Loucy (cell line): ENCODE measurements at regions not wholly inside any gene's neighbourhood (a gene's known extent, or its start where the extent isn't known, plus 50 kb on each side); places are given as distances from the start of the nearest gene placed in this dataset.
"Not testable (repeated sequence)": the region's sequence is repeated elsewhere in the genome, so short reads cannot be mapped to it uniquely, and the experiment has no call there.

Experiments
- H2AFZ ChIP-seq: fragments of 200-600 bp; sonication (generic); 2 replicates; pipeline ENCODE4 v1.6.0; 2016; ENCODE audit warnings: antibody characterized with exemption, mild to moderate bottlenecking, low read length, moderate library complexity
- H3F3A ChIP-seq: fragments of 200-600 bp; 2 replicates; pipeline ENCODE4 v1.6.0; 2016; ENCODE audit warnings: antibody characterized with exemption, low read depth, mild to moderate bottlenecking
- H3K27me3 ChIP-seq: fragments of 200-600 bp; sonication (generic); 2 replicates; pipeline ENCODE4 v1.6.1; 2014; ENCODE audit warnings: low read length, mild to moderate bottlenecking; ENCODE audit not compliant: insufficient read depth, poor library complexity, severe bottlenecking
- H3K36me3 ChIP-seq: fragments of 200-600 bp; sonication (generic); 2 replicates; pipeline ENCODE4 v1.6.1; 2016; ENCODE audit warnings: low read length; ENCODE audit not compliant: insufficient read depth
- H3K4me1 ChIP-seq: fragments of 200-600 bp; sonication (generic); 2 replicates; pipeline ENCODE4 v1.5.1; 2014; ENCODE audit warnings: low read length, mild to moderate bottlenecking; ENCODE audit not compliant: insufficient read depth, poor library complexity, severe bottlenecking
- H3K4me2 ChIP-seq: fragments of 200-600 bp; sonication (generic); 2 replicates; pipeline ENCODE4 v1.6.0; 2014; ENCODE audit warnings: antibody characterized with exemption, low read length, low read depth, mild to moderate bottlenecking; ENCODE audit not compliant: poor library complexity, severe bottlenecking
- H3K4me3 ChIP-seq: fragments of 200-600 bp; sonication (generic); 2 replicates; pipeline ENCODE4 v1.5.1; 2014; ENCODE audit warnings: low read length, mild to moderate bottlenecking, mixed read lengths; ENCODE audit not compliant: poor library complexity, severe bottlenecking
- H3K79me2 ChIP-seq: fragments of 200-600 bp; sonication (generic); 2 replicates; pipeline ENCODE4 v1.6.1; 2014; ENCODE audit warnings: low read length; ENCODE audit not compliant: insufficient read depth
- H3K9ac ChIP-seq: fragments of 200-600 bp; sonication (generic); 2 replicates; pipeline ENCODE4 v1.6.0; 2014; ENCODE audit warnings: mild to moderate bottlenecking, low read depth, low read length, moderate library complexity; ENCODE audit not compliant: poor library complexity, severe bottlenecking
- H3K9me2 ChIP-seq: fragments of 200-600 bp; sonication (generic); replicated peaks from 2 replicates; pipeline ENCODE4 v1.6.1; 2016; ENCODE audit warnings: low read depth, low read length, mixed read lengths
- H3K9me3 ChIP-seq: fragments of 200-600 bp; sonication (generic); 2 replicates; pipeline ENCODE4 v1.6.1; 2014; ENCODE audit warnings: mild to moderate bottlenecking, antibody characterized with exemption, low read length, low read depth; ENCODE audit not compliant: insufficient read depth
- H4K20me1 ChIP-seq: fragments of 200-600 bp; sonication (generic); 2 replicates; pipeline ENCODE4 v1.6.0; 2014; ENCODE audit warnings: antibody characterized with exemption, low read length, mild to moderate bottlenecking; ENCODE audit not compliant: insufficient read depth, poor library complexity, severe bottlenecking
- CTCF ChIP-seq: fragments of 200-600 bp; sonication (generic); conservative IDR thresholded peaks from 2 replicates; pipeline ENCODE4 v1.5.1; 2014; ENCODE audit warnings: mild to moderate bottlenecking, antibody characterized with exemption, low read length
- EZH2phosphoT487 ChIP-seq: fragments of 200-600 bp; IDR thresholded peaks from 2 replicates; pipeline ENCODE4 v1.6.1; 2018; ENCODE audit warnings: antibody characterized with exemption, mild to moderate bottlenecking, moderate library complexity, borderline replicate concordance

- Histone ChIP-seq H3K9me2 (no peaks in the 10 kb centered on the region), H3K4me1 (peaks cover 27% of the 10 kb centered on the region), H4K20me1 (no peaks in the 10 kb centered on the region), H3K9me3 (no peaks in the 10 kb centered on the region), H3K36me3 (no peaks in the 10 kb centered on the region), H3K9ac (no peak overlapping the region), H2AFZ (no peak overlapping the region), H3K27me3 (no peaks in the 10 kb centered on the region), H3F3A (no peaks in the 10 kb centered on the region), H3K4me2 (no peak overlapping the region), H3K4me3 (no peak overlapping the region), H3K79me2 (no peaks in the 10 kb centered on the region)
- TF ChIP-seq CTCF (no peak), EZH2phosphoT487 (no peak)
Measured at GRCh38 chr1:65541161-65541560, 120.7 kb downstream of the LEPR start.

GRCh38 chr1:65541865-65542264 is 121.4 kb downstream of the LEPR start:
- Histone ChIP-seq H2AFZ (no peak overlapping the region), H3K36me3 (no peaks in the 10 kb centered on the region), H3K27me3 (no peaks in the 10 kb centered on the region), H3K4me2 (no peak overlapping the region), H3F3A (no peaks in the 10 kb centered on the region), H3K4me3 (no peak overlapping the region), H3K4me1 (peaks cover 27% of the 10 kb centered on the region), H3K9ac (no peak overlapping the region), H3K9me2 (no peaks in the 10 kb centered on the region), H3K79me2 (no peaks in the 10 kb centered on the region), H4K20me1 (no peaks in the 10 kb centered on the region), H3K9me3 (no peaks in the 10 kb centered on the region)
- no peak for TF ChIP-seq CTCF

GRCh38 chr1:65542592-65542991 is 122.1 kb downstream of the LEPR start:
- H3K79me2 ChIP-seq, H3K4me2 ChIP-seq, H3K4me3 ChIP-seq, H3K36me3 ChIP-seq, H4K20me1 ChIP-seq, H3K9me3 ChIP-seq, H3F3A ChIP-seq, H3K27me3 ChIP-seq, H2AFZ ChIP-seq, H3K9ac ChIP-seq, H3K9me2 ChIP-seq: not testable (repeated sequence)
- peaks cover 20% of the 10 kb centered on the region for H3K4me1 ChIP-seq

GRCh38 chr1:65550306-65551010 is 130.0 kb downstream of the LEPR start:
- H3K4me2 ChIP-seq: not testable (repeated sequence)

GRCh38 chr1:65552484-65552883 is 132.0 kb downstream of the LEPR start:
- not testable (repeated sequence) for H3K9ac ChIP-seq, H3K79me2 ChIP-seq, H3K4me1 ChIP-seq, H3F3A ChIP-seq, H2AFZ ChIP-seq, H3K4me3 ChIP-seq, H3K9me2 ChIP-seq, H3K9me3 ChIP-seq, H3K36me3 ChIP-seq, H4K20me1 ChIP-seq, H3K4me2 ChIP-seq, H3K27me3 ChIP-seq

More at GRCh38 chr1:65550306-65551010, 130.0 kb downstream of the LEPR start:
- H3K9me2 ChIP-seq, H3K4me3 ChIP-seq, H3K4me1 ChIP-seq, H3K9ac ChIP-seq, H3K79me2 ChIP-seq, H4K20me1 ChIP-seq, H2AFZ ChIP-seq, H3K9me3 ChIP-seq, H3K27me3 ChIP-seq, H3F3A ChIP-seq, H3K36me3 ChIP-seq: not testable (repeated sequence)

- H3K4me1 ChIP-seq, H3K9me2 ChIP-seq, H4K20me1 ChIP-seq, H3F3A ChIP-seq, H3K79me2 ChIP-seq, H3K27me3 ChIP-seq, H3K4me2 ChIP-seq, H3K36me3 ChIP-seq, H3K9me3 ChIP-seq, H3K9ac ChIP-seq, H3K4me3 ChIP-seq, H2AFZ ChIP-seq: not testable (repeated sequence)
Measured at GRCh38 chr1:65554086-65554764, 133.8 kb downstream of the LEPR start.
